ENCODE measurements at regions not wholly inside any gene's neighbourhood (a gene's known extent, or its start where the extent isn't known, plus 50 kb on each side); places are given as distances from the start of the nearest gene placed in this dataset.

- Histone ChIP-seq H2AFZ (ENCODE audit: low read depth) (no peak overlapping the region), H4K20me1 (ENCODE audit: insufficient read depth) (no peaks in the 10 kb centered on the region), H3K4me1 (ENCODE audit: control insufficient read depth in 1 of 2, insufficient read depth in 2 of 2, low read depth in 1 of 2, low read length in 1 of 2) (no peaks in the 10 kb centered on the region), H3K4me3 (ENCODE audit: low read depth in 2 of 2, low read length in 1 of 2) (no peak overlapping the region), H3F3A (replicated peaks; ENCODE audit: insufficient read depth) (no peaks in the 10 kb centered on the region), H3K79me2 (ENCODE audit: insufficient read depth) (no peaks in the 10 kb centered on the region), H3K27me3 (ENCODE audit: insufficient read depth) (no peaks in the 10 kb centered on the region), H3K4me2 (no peak overlapping the region), H3K9me2 (no peaks in the 10 kb centered on the region), H3K27ac (ENCODE audit: low read depth in 2 of 2, low read length in 1 of 2) (no peak overlapping the region), H3K9me3 (no peaks in the 10 kb centered on the region), H3K36me3 (replicated peaks in 1 of 2; ENCODE audit: control insufficient read depth in 1 of 2, insufficient read depth in 2 of 2, low read length in 1 of 2) (no peaks in the 10 kb centered on the region), H3K9ac (no peak overlapping the region)
- POLR2A ChIA-PET: no interaction called here
- TF ChIP-seq FOXM1 (IDR thresholded peaks at IDR 0.05; ENCODE audit: low read depth) (no peak), SIN3A (IDR thresholded peaks at IDR 0.05; ENCODE audit: borderline replicate concordance, low read depth, low read length) (no peak), EP300 (IDR thresholded peaks at IDR 0.05; ENCODE audit: borderline replicate concordance in 1 of 2, low read depth in 1 of 2, low read length in 1 of 2) (no peak), JUND (IDR thresholded peaks at IDR 0.05) (no peak), MEF2A (IDR thresholded peaks at IDR 0.05; ENCODE audit: borderline replicate concordance, low read depth) (no peak), YY1 (IDR thresholded peaks at IDR 0.05; ENCODE audit: low read depth) (no peak), ZBTB33 (IDR thresholded peaks at IDR 0.05; ENCODE audit: borderline replicate concordance, low read depth) (no peak), SMC3 (IDR thresholded peaks at IDR 0.05; ENCODE audit: low read depth, low read length) (no peak), USF1 (IDR thresholded peaks at IDR 0.05; ENCODE audit: borderline replicate concordance, low read depth) (no peak), FOXJ3 (CRISPR knock-in tag; IDR thresholded peaks at IDR 0.05) (no peak), RFX5 (IDR thresholded peaks at IDR 0.05; ENCODE audit: low read length) (no peak), FOSL2 (IDR thresholded peaks at IDR 0.05; ENCODE audit: borderline replicate concordance, low read depth) (no peak), EZH2phosphoT487 (IDR thresholded peaks at IDR 0.05; ENCODE audit: borderline replicate concordance, low read depth) (no peak), CTCF (IDR thresholded peaks at IDR 0.05) (no peak), POLR2AphosphoS5 (IDR thresholded peaks at IDR 0.05; ENCODE audit: low read depth, low read length) (no peak), NFIC (IDR thresholded peaks at IDR 0.05; ENCODE audit: borderline replicate concordance) (no peak)
- WGBS (ENCODE audit: low lambda C conversion rate): 71% methylated on average over 4 of the region's 4 CpGs
- no peak for DNase-seq
- CTCF ChIA-PET: interaction anchor here (0.6 kb wide), 1 partner anchor 724 kb away, joined by 3 read pairs; no protein-coding TSS in a partner anchor
Measured at GRCh38 chr3:188088948-188089685, 64.8 kb upstream of the LPP start.

Data from SK-N-SH (cell line).